ENCODE measurements at regions not wholly inside any gene's neighbourhood (a gene's known extent, or its start where the extent isn't known, plus 50 kb on each side); places are given as distances from the start of the nearest gene placed in this dataset.
"Not testable (repeated sequence)": the region's sequence is repeated elsewhere in the genome, so short reads cannot be mapped to it uniquely, and the experiment has no call there.

DNA sequence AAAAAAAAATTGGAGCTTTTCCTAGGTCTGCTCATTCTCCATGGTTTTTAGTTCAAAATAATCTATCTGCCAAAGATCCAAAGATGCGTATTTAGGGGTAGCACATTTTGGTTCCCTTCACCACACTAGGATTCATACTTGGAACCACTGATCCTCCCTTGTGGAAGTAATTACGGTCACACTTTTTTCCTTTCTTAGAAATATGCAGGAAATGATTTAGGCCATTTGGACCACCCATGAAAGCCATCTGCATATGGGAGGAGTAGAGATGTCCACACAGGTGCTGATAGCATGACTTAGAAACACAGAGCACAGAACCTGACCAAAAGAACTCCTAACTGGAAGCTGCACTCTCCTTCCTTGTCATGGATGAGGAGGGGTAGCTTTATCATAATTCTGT, 105.9 kb upstream of the RAI14 start:
- no peak for DNase-seq (ENCODE audit: low read depth in 2 of 3, low spot score in 1 of 3)

DNA sequence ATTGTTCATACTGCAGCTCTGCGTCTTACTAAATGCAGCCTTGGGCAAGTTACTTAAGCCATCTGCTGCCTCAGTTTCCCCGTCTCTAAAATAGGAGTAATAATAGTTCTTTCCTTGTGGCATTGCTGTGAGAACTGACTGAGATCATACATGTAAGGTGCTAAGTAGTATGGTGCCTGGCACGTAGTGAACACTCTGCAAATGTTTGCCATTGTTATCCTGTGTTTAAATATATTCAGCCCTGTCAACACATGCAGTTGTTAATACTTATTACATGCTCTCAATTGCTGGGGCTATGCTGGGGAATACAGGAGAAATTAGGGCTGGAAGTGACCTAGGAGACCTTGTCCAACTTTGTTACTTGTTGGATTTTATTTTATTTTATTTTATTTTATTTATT, 105.2 kb upstream of the RAI14 start:
- no peak for DNase-seq (ENCODE audit: low read depth in 2 of 3, low spot score in 1 of 3)

DNA sequence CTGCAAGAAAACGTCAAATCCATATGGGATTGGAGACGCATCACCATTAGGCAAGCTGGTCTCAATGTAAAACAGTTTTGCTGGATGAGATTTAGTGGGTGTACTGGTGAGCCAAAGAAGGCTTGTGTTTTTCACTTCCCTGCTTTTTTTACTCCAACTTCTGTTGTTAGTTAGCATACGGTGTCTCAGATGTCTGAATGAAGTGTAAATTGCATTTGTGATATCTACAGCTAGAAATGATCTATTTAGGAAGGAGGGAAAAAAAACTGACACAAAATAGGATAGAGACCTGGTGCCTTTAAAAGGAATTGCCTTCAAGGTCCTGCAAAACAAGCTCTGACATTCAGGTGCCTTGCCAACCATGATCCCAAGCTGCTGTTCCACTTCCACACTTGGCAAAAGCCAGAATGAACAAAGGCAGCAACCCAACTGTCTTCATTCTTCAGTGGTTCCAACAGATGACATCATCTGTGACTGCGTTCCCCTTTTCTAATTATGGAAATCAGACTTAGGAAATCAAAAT, 104.2 kb upstream of the RAI14 start:
- DNase-seq (ENCODE audit: low read depth in 2 of 3, low spot score in 1 of 3), result no peak

DNA sequence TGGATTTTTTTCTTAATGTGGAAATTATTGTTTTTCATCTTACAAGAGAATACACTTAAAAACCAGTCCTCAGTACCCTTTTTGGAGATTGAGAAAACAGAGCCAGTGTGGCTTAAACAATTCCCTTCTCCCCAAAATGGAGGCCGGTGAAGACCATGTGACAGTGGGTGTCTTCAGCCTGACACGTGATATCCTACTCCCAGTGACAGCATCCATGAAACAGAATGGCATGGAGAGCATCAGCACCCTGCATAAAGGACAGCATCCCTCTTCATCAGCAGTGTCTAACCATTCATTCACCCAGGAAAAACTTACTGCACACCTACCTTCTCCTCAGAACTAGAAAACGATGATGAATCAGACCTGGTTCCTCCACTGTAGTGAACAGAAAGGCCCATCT, 103.4 kb upstream of the RAI14 start:
- no peak for DNase-seq (ENCODE audit: low read depth in 2 of 3, low spot score in 1 of 3)

DNA sequence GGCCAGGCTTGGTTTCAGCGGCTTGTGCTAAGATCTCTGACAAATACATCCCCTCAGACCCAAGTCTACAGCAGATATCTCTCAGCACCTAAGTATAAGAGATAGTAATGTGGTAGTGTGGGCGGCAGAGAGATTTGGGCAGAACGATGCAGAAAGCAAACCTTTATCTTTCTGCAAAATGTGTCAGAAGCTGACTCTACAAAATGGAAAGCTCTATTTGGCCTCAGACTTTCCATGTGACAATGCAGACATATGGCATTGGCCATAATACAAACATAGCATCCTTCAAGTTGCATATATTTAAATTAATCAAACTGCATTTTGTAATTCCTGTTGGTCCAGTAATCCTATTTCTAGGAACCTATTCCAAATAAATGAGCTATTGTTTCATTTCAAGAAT, 102.5 kb upstream of the RAI14 start:
- no peak for DNase-seq (ENCODE audit: low read depth in 2 of 3, low spot score in 1 of 3)

DNA sequence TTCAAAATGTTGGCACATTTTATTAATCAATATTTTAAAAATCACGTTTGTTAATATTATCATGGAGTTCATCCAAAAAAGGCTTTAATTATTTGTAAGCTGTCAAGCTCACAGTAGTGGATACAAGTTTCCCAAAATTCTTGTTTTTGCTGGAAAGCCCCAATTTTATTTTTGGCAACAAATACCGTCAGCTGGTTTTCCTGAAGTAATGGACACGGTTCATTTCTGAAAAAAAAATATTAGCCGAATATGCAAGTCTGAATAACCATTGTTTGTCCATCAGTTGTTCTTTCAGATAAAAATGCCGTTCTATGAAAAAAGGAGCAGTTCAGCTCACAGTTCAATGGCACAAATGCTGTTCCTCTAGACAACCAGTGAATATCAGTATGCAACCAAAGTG, 101.5 kb upstream of the RAI14 start:
- DNase-seq (ENCODE audit: low read depth in 2 of 3, low spot score in 1 of 3), result no peak

DNA sequence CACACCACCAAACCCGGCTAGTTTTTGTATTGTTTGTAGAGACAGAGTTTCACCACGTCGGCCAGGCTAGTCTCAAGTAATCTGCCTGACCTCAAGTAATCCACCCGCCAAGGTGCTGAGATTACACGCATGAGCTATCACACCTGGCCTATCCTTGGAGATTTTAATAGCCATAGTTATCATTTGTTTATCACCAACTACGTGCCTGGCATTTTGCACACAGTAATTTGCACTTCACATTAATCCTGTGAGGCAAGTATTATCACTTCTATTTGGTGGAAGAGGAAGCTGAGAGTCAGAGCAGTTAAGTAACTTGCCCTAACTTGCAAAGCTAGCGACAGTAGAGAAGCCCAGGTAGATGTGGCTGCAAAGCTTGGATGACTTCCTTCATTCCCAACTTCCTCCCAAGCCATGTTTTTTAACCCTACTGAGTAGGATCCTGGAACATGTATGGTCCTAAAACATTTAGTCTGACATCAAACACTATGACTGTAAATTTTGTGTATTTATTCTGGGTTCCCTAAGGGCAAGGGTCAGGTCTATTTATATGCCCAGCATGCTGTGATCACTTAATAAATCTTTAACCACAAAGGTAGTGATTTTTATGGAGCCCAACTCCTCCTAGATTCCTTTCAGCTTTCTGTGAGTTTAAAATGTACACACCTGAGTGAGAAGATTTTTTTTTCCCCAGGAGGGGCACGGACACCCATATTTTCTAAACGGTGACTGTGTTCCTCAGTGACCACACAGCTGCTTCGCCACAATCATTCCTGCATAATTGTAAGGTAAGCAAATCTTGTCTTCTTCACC, 100.2 kb upstream of the RAI14 start:
- DNase-seq (ENCODE audit: low read depth in 2 of 3, low spot score in 1 of 3), result no peak

DNA sequence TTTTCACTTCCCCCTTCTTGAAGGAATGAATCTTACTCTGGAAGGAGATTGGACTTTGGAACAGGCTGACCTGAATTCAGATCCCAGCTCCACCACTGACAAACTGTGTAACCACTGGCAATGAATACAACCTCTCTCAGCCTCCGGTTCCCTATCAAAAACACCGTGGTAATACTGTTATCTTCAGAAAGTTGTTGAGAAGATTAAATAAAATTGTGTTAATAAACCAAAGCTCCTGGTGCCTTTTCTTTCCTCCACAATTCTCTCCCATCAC, 99.7 kb upstream of the RAI14 start:
- no peak for DNase-seq (ENCODE audit: low read depth in 2 of 3, low spot score in 1 of 3)

DNA sequence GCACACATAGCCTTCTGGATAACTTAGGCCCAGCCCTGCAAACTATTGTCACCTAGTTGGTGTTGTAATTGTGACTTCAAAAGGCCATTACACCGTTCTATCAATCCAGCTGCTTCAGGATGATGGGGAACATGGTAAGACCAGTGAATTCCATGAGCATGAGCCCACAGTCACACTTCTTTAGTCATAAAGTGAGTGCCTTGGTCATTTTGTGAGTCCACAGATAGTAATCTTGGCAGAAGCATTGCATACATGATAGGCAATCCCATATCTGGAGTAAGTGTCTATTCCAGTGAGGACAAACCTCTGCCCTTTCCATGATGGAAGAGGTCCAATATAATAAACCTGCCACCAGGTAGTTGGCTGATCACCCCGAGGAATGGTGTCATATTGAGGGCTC, 94.5 kb upstream of the RAI14 start:
- not testable (repeated sequence) for DNase-seq (ENCODE audit: low read depth in 2 of 3, low spot score in 1 of 3)

DNA sequence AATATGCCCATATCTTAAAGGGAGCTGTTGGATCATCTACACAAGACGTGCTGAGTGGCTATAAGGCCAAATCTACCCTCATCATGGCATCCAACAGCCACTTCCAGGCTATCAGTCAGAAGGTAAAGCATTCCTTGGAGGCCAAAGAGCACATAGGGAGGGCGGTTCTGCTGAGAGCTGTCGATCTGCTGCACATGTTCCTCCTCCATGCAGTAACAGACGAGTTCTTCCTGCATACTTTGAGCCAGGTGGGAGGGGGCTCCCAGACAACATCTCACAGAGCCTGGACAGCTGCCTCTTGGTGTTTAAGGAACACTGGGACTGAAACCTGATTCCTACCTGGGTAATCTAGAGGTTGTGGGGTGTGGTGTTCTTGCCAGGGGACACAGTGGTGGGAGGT, 93.3 kb upstream of the RAI14 start:
- DNase-seq (ENCODE audit: low read depth in 2 of 3, low spot score in 1 of 3), result no peak

DNA sequence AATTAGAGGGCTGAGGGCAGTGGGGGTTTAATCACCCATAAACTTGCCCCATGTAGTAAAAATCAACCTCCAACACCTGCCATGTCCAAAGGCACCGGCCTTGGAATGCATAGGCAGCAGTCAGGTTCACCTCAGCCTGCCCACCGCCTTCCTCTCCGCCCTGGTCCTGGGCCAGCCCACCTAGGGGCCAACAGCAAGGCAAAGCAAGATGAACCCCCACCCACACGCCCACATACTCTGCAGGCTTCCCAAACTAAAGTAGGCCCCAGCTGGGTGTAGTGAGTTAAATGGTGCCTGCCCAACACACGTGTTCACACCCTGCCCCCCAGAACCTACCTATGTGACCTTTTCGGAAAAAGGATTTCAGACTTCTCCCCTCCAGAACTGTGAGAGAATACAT, 92.9 kb upstream of the RAI14 start:
- no peak for DNase-seq (ENCODE audit: low read depth in 2 of 3, low spot score in 1 of 3)

DNA sequence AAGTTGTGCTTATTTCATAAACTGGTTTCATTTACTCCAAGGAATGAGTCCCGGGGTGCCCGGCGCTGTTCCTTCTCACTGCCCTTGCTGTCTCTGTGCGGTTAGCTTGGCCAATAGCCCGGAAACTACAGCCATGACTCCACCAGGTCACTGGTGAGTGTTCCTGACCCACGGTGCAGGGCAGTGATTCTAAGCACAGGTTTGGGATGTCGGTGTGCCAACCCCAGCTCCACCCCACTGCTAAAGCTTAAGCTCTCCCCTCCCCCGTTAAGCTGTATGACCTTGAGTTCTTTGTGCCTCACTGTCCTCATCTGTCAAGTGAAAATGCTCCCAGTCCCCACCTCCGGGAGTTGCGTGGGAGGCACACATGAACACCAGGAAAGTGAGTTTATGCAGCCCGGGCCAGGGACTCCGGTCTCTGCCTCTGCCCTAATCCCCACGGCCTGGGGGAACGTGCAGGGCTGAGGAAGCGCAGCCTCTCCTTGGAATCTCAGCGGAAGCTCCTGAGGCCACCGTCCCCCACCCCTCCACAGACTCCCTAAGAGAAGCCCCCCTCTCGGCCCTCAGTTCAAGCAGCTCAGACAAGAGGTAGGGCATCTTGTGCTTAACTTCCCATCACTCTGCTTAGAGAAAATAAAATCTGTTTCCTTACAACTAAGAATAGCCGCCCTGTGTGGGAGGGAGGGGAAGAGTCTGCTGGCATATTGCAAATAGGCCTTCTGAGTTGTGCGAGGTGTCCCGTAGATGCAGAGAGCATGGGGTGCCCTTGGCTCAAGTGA, 92.0 kb upstream of the RAI14 start:
- DNase-seq (ENCODE audit: low read depth in 2 of 3, low spot score in 1 of 3), result no peak

DNA sequence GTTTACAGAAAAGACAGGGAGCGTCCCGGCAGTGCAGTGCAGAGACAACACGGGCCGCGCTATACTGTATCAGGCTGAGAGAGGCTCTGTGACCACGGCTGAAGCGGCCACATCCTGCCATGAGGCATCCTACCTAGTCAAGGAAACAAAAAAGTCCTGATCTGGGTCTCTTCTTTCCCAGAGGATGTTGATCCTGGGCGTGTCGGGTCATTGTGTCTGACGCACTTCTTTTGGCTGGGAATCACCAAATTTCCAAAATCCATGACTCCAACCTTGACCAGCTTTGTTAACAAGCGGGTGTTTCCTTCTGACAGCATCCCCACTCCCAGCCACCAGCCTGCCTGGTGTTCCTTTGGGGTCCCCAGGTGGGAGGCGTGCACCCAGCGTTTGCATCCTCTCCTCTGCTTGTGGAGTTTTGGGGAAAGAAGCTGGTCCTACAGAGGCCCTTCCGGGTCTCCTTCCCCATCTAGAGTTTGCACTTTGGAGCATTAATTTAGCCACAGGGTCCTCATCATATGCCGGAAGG, 91.4 kb upstream of the RAI14 start:
- no peak for DNase-seq (ENCODE audit: low read depth in 2 of 3, low spot score in 1 of 3)

DNA sequence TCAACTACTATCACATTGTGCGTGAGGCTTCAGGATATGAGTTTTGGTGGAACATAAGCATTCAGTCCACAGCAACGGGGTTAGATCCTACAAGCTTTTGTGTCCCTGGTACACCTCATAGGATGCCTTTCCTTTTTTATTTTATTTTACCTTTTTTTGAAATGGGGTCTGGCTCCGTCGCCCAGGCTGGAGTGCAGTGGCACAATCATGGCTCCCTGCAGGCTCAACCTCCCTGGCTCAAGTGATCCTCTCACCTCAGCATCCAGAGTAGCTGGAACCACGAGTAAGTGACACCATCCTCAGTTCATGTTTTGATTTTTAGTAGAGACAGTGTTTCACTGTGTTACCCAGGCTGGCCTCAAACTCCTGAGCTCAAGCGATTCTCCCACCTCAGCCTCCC, 86.0 kb upstream of the RAI14 start:
- DNase-seq (ENCODE audit: low read depth in 2 of 3, low spot score in 1 of 3), result no peak

DNA sequence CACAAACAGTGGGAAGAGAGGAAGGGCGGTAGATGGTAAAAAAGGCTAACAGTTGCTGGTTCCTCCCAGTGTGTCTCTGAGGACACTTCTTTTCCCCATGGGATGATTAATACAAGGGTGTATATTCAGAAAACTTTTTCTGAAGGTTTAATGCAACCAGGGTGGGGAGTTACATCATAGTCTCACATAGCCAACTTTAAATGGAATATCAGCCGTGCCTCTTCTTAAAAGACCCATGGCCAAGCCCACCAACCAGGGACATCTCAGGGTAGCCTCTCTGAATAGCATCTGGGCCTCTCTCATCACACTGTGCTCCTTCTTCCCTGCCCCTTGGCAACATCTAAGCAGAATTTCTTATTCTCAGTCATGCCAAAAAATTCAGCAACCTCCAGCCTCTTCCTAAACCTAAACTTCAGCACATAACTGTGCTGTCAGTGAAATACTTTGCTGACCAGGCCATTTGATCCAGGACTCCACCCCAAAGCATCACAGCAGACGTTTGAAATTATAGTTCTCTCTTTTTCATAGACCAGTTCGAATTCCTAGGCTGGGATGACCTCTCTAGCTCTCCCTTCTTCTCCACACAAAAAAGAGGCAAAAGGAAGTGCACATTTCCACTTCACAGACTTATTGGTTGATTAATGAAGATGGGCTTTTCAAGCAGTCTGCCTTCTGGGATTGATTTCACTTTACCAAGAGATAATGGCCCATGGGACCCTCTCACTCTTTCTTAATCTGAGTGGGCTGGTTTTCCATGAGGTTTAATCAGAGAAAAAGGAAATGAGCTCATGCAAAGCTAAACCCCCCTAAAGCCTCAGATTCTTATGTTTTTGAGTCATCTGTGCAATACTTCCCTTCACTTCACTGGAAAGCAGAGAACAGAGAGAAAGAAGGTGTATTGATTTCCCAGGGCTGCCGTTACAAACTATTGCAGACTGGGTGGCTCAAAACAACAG, 85.1 kb upstream of the RAI14 start:
- no peak for DNase-seq (ENCODE audit: low read depth in 2 of 3, low spot score in 1 of 3)

DNA sequence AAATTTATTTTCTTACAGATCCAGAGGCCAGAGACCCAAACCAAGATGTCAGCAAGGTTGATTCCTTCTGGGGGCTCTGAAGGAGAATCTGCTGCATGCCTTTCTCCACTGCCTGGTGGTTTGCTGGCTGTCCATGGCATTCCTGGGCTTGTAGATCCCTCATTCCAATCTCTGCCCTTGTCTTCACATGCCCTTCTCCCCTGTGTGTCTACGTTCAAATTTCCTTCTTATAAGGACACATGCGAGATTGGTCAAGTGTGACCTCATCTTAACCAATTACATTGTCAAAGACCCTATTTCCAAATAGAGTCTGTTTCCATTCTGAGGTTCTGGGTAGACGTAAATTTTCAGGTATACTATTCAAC, 84.5 kb upstream of the RAI14 start:
- no peak for DNase-seq (ENCODE audit: low read depth in 2 of 3, low spot score in 1 of 3)

DNA sequence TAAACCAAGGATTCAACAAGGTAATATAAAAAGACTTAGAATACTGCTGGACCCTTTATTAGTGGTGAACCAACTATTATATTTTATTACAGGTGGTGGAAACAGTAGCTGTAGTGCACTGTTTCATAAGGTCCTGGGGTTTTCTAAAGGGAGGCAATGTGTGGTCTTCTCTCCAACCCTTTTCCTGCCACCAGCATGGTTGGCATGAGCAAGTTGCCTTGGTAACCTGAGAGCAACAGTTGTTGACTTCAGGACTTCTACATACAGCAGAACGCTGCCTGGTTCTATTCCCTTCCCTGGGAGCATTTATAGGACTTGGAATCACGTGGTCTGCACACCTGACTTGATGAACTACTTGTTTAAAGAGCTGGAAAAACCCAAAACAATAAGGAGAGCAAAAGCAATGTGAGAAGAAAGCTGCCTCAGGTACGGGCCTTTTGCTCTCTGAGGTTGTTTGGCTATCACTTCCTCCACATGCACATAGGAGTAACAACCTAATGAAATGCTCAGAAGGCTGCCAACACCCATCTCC, 81.1 kb upstream of the RAI14 start:
- no peak for DNase-seq (ENCODE audit: low read depth in 2 of 3, low spot score in 1 of 3)

DNA sequence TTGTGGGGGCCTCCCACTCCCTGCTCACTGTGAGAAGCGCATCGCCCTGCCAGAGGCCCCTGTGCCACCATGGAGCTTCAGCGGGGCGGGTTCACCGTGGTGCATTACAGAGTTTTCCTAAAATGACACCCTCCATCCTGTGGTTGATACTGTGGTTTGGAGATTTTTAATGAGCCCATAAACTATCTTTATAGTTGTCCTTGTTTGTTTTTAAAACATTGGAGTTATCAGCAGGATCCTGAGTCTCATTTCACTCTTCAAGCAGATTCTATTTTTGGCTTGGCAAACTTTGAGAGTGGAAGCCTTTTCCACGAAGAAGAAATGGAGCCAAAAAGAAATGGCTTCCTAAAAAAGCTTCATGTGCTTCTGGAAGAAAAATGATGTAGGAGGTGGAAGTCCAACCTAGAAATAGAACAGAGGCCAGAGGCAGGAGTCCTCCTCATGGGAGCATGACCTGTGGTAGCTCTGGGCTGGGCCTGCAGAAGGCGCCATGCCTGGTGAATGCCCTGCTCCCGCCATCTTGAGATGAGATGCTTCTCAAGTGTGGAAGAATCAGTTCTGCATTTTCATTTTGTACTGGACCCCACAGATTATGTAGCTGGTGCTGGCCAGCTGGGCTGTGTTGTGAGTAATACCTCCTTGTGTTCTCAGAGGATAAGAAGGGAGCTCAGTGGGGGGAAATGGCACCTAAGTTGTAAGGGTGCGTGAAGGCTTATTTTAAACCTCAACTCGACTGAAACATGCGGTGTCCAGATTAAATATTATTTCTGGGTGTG, 79.0 kb upstream of the RAI14 start:
- DNase-seq (ENCODE audit: low read depth in 2 of 3, low spot score in 1 of 3), result no peak

DNA sequence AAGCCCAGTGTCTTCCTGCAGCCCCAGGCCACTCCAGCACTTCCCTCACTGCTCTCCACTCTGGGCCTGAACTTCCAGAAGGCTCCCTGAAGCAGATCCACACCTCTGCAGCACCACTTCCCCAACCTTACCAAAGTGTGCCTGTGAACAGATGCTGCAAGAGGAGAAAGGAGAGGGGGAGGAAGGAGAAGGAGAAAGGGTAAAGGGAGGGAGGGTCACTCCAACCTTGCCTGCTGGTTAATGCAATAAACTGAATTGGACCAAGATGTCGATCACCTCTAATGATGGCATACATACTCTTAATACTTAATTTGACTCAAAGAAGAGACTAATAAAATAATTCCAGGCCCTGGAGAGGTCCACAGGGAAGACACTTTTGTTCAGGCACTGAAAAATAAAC, 77.2 kb upstream of the RAI14 start:
- no peak for DNase-seq (ENCODE audit: low read depth in 2 of 3, low spot score in 1 of 3)

DNA sequence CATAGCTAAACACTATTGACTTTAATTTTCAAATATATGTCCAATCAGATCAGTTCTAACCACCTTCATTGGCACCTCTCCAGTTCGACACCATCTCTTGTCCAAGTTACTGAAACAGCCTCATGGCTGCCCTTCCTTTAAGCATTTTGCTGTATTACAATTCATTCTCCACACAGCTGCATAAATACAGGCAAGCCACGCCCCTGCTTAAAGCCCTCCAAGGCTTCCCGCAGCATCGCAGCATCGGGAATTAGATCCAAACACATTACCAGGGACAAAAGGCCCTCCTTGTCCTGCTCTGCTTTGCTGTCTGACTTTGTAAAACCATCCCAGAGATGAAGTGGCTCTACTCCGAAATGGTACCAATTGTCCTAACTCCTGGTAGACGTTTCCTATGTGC, 75.1 kb upstream of the RAI14 start:
- no peak for DNase-seq (ENCODE audit: low read depth in 2 of 3, low spot score in 1 of 3)

Measured in stimulated activated CD4-positive, alpha-beta T cell treated with anti-CD3 and anti-CD28 coated beads, Interleukin-12 subunit alpha, Interleukin-12 subunit beta, amount 100 ng/mL, for 48 hours (primary cell).